NCI-H510A treated with DMSO at 0.1 percent for 48 hours (cell line): ENCODE measurements at regions not wholly inside any gene's neighbourhood (a gene's known extent, or its start where the extent isn't known, plus 50 kb on each side); places are given as distances from the start of the nearest gene placed in this dataset.
"Not testable (repeated sequence)": the region's sequence is repeated elsewhere in the genome, so short reads cannot be mapped to it uniquely, and the experiment has no call there.

Experiments
- DNase-seq: peaks from one replicate; lab custom pipeline; 2025; lab: John Stamatoyannopoulos, UW

DNA sequence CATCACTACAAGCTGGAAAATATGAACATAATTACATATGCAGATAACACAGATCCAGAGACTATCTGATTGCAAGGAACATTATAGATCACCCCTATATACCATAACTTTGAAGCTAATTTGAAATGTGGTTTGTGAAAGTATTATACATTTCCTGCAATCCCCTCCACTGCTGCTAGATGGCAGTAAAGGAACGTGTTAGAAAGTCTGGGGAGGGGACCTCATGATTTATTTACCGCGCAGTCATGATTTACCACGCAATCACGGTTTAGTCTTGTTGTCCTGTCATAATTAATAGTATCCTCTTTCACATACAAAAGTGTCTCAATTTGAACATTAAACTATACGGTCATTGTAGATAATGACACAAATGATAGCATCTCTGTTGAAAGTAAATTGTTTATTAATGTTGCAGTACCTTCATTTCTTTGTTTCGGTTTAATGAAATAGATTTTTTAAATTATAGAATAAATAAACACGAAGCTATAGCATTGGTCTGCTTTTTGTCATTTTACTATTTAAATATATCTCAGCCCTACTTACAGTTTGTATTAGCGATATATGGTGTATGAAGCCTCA, 145.3 kb upstream of the PRSS1 start:
- peak; percentile 3 for DNase-seq

DNA sequence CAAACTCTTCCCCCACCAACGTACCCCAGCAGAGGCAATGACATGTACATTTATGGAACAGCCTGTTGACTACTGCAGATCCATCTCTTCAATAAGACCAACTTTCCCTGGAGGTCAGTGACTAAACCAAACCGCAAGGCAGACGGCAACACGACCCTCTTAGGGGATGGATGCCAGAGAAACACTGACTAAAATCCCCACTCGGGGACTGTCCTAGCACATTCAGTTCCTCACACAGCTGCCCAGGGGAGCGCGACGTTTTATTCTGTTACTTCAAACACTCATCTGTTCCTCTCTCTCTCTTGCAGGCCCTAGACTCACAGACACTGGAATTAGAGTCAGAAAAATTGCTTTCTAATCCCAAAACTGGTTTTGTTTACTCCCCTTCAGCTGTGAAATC, 146.5 kb upstream of the PRSS1 start:
- DNase-seq, result no peak

DNA sequence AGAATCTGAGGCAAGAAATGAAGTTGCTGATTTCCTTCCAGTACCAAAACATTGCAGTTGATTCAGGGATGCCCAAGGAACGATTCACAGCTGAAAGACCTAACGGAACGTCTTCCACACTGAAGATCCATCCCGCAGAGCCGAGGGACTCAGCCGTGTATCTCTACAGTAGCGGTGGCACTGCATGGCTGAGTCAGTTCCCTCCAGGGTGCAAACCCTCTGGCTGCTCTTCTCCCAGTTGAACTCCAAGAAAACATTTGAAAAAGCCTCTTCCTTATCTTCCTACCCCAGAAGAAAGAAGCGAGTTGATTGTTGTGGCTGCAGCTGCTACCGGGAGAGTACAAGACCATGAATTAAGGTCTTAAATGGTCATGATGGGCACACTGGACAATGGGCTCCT, 147.1 kb upstream of the PRSS1 start:
- DNase-seq, result no peak

DNA sequence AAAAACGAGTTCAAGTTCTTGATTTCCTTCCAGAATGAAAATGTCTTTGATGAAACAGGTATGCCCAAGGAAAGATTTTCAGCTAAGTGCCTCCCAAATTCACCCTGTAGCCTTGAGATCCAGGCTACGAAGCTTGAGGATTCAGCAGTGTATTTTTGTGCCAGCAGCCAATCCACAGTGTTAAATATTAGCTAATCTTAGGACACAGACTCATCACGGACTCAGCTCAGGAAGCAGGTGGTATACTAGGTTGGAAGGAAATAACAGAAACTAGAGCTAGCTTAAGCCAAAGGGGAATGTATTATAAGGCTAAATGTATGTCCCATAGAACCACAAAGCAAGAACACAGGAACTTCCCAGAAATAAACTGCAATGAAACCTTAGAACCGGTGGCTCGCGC, 151.0 kb upstream of the PRSS1 start:
- DNase-seq, result no peak

DNA sequence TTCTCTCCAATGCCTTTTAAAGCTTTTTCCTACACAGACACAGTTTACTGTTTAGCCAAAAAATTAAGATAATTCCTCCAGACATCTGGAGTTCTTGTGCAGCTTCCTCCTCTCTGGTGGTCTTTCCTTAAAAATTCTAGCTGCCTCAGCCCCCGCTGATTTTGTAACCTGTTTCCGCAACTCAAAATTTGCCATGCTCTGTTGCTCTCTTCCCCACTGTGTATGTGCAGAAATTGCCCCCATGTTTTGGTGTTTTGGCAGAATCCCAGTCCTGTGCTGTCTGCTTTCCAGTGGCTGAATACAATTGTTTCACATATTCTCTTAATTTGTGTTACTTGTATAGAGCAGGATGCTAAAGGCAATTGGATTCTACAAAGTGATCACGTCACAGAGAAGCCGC, 151.7 kb upstream of the PRSS1 start:
- no peak for DNase-seq

DNA sequence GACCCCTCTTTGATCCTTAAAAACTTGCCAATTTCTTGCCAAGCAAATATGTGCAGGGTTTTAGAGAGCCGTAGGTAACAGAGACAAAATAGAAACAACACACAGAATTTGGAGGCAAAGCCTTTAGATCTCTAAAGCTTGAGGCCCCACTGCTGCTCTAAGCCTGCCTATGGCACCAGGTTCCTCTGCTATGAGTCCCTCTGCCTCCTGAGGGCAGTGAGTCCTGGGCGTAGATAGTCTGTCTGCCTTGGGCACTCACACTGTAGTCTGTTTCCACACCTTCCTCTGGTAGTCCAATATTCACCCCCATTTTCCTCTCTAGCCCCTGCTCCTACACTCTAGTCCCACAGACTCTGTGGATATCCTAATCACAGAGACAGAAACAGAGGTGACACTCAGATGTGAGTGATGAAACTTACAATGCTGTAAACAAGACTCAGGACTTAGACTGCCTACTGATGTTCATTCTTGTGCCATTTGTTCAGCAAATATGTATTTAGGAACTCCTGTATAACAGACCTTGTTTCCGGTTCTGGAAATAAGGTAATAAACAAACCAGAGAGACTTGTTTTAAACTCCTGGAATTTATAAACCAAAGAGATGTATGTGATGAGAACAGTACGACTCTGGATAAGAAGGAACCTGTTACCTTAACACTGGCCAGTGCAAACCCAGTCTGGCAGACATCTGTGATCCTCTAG, 153.3 kb upstream of the PRSS1 start:
- no peak for DNase-seq

DNA sequence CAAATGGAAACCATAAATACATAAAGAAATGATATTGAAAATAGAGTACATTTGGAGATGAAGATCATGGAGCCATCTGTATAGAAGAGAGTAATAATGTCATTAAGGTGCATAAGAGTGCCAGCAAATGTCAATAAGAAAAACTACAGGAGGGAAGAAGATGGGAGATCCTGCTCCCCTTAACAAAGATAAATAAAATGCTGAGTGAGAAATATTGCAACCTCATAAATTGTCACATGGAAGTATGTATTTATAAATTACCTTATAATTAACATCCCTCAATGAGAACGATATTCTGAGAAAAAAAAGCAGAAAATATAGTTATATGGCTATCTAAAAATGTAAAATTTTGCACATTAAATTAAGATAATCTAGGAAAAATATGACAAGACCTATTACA, 155.2 kb upstream of the PRSS1 start:
- no peak for DNase-seq

DNA sequence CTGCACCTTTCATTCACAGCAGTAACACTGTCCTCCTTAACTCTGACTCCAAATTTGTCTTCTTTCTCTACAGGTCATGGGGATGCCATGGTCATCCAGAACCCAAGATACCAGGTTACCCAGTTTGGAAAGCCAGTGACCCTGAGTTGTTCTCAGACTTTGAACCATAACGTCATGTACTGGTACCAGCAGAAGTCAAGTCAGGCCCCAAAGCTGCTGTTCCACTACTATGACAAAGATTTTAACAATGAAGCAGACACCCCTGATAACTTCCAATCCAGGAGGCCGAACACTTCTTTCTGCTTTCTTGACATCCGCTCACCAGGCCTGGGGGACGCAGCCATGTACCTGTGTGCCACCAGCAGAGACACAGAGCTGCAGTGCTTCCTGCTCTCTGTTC, 156.2 kb upstream of the PRSS1 start:
- no peak for DNase-seq

DNA sequence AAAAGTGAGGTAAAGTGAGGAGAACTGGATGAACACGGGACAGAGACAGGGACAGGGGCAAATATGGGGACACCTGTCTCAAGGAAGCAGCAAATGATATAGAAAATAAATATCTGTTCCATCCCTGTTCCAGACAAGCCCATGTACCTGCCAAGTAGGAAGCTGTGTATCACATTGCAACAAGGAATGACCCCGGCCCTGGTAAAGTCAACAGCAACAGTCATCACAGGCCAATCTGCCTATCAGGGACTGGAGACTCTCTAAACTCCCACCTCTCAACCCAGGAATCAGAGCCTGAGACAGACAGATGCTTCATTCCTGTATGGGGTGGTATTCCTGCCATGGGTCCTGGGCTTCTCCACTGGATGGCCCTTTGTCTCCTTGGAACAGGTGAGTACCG, 156.6 kb upstream of the PRSS1 start:
- no peak for DNase-seq

DNA sequence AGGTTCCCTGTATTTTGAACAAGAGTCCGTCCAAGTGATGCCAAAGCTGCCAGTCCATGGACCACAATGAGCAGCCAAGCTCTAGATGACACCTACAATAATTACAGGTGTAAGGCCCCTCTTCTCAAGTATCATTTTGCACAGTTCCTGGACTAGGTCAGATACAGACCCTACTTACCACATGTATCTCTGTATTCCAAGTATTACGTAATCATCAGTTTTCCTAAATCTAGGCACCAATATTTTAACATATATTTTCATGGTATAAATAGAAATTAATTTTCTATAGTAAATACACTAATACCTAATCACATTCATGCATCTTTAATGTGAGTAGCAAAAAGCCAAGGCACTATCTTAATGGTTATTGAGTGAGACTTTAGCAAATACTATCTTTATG, 157.0 kb upstream of the PRSS1 start:
- no peak for DNase-seq

DNA sequence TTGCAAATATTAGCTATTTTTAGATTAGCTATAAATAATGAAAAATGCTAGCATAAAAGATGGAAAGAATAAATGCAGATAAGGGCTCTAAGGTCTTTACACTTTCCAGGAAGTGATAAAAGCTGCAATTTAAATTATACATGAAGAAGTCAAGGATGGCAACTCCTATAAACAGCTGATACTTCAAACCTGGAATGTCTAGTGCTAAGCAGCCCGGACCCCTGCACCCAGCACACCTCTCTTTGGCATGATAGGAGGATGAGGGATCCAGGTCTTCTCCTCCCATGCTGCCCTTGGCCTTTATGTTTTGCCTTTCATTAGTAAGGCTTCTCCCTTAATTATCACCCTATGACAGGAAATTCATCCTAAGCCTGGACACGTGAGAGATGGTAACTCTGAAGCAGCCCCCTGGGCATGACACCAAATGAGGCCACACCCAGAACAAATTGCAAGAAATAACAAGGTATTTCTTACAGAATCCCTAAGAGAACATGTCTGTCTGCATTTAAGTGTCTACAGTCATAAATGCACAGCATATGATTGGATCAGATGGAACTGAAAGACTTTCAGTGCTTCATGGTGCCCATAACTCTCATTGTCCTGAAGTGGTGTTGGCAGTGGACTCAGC, 158.3 kb upstream of the PRSS1 start:
- no peak for DNase-seq

DNA sequence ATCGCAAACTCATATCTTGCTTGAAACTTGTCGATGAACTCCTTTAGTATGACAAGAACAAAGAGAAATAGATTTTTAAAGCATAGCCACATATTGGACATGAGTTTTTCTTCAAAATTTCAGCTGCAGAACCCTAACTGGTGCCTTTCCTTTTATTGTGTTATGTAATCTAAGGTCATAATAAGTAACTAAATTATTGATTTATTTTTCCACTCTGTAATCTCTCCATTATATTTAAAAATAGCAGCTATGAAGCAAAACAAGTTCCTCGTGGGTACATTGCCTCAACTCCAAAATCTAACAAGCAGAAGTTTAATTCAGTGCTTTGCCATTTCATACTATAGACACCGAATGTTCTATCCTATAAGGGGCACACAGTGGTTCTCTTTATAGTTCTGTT, 159.2 kb upstream of the PRSS1 start:
- DNase-seq, result no peak

DNA sequence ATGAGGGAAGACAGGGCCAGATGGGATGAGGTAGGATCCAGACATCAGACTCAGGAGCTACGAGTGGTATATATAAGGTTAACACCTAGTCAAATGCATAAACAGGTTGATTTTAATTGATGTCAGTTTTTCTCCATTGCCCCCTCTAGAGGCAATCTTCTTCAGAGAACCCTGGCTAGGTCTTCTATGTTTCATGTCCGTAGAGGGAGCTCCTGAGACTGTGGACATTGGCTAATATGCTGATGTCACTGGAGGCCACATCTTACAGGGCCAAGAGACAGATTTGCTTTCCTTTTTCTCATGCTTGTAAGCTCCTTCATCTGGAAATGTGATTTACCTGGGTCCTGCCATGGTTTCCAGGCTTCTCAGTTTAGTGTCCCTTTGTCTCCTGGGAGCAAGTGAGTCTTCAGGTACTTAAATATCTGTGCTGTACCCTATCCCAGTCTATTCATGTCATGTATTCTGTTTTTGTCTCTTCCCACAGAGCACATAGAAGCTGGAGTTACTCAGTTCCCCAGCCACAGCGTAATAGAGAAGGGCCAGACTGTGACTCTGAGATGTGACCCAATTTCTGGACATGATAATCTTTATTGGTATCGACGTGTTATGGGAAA, 161.6 kb upstream of the PRSS1 start:
- no peak for DNase-seq

DNA sequence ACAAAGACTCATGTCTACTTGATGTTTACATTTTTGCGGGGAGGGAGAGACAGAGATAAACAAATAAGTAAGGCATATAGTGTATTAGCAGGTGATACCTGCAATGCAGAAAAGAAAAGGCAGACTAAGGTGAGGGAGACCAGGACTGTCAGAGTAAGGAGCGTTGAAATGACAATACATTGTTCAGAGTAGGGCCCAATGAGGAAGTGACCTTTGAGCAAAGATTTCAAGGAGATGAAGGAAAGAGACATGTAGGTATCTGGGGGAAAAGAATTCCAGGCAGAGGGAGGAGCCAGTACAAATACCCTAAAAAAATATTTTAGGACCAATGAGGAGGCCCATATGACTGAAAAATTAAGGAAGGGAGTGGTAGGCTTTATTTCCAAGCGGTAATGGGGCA, 162.7 kb upstream of the PRSS1 start:
- DNase-seq, result no peak

DNA sequence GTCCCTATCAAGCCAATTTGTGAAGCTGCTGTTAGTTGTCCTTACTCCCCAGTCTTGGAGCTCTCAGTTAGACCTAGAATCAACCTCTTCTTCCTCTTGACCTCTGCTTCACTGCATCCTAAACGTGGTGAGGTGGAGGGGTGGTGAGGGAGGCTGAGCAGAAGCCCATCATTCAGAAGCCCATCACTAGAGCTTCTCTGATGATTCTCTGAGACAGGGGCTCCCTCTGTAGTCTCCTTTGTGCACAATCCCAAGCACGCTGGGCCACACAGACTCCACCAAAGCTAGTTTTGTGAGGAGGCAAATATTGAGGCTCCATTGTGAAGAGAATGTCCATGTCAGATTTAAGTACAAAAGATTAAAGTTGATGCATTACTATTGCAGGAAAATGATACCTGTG, 163.8 kb upstream of the PRSS1 start:
- no peak for DNase-seq

DNA sequence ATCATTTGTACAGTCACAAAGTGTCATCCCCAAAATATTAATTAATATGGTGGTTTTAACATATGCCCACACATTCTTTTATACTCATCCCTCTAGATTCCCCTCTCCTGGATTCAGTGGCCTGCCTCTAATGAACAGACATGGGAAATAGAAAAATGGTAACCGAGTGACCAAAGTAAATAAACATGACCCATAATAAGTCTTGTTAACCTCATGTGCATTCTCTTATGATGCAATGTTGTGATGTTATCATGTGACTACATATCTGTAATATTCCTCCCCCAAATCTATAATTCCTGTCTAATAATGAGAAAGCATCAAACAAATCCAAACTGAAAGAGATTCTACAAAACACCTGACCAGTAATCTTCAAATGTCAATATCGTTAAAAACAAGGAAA, 164.5 kb upstream of the PRSS1 start:
- no peak for DNase-seq

DNA sequence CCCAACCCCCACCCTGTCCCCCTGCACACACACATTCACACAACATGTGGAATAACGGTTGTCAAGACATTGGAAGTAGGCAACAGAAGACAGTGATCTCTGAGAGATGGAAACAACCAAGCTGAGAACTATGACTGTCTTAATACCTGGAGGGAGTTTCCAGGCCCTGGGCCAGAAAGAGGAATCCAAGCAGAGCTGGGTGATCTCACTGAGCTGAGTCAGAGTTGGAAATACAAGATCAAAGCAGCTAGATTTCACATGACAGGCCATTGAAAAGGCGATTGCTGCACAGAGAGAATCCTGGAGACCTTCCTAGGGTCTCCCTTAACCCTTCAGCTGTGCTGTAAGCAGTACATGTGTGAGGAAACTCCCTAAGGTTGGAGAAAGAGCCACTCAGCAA, 165.8 kb upstream of the PRSS1 start:
- DNase-seq, result no peak

DNA sequence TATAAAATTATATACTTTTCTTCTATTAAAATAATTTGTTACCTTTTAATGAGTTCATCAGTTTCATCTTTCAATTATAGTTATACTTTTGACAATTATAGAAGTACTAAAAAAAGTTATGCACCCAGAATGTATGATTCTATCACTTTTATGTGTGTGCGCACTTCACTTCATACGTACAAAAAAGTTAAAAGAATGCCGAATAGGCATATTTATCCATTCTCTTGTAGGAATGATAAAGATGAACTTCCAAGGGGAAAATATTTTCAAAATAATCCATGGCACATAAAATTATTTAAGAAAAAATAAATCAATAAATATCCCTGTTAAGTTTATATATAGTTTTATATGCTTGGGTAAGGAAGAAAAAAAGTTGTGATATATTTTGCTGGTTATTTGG, 166.9 kb upstream of the PRSS1 start:
- DNase-seq, result no peak

DNA sequence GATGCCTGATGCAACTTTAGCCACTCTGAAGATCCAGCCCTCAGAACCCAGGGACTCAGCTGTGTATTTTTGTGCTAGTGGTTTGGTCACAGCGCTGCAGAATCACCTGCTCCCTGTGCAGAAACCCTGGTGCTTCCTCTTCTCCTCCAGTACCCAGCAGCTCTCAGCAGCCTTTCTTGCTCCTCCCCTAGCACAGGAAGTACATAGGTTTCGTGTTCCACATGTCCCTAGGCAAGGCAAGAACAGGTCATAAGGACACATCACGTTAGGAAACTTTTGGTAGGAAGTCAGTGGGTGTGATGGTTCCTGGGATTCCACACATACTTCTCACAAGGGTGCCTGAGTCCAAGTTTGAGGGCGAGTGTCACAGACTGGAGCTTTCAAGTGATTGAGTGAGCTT, 167.9 kb upstream of the PRSS1 start:
- no peak for DNase-seq

DNA sequence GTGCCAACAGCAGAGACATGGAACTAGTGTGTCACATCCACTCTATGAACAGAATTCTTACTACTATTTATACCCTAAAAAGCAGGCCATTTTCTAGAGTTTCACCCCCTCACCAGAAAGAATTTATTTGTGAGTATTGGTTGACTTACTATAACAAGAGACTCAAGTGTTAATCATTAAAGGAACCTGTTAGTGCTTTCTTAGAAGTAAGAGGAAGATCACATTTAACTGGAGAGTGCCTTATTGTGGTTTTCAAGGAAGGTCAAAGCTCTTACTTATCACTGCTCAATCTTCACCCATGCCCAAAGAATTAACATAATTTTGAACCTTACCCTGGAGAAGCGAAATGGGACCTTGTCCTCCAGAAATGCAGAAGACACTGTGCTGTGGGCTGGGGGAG, 169.3 kb upstream of the PRSS1 start:
- DNase-seq, result no peak

DNA sequence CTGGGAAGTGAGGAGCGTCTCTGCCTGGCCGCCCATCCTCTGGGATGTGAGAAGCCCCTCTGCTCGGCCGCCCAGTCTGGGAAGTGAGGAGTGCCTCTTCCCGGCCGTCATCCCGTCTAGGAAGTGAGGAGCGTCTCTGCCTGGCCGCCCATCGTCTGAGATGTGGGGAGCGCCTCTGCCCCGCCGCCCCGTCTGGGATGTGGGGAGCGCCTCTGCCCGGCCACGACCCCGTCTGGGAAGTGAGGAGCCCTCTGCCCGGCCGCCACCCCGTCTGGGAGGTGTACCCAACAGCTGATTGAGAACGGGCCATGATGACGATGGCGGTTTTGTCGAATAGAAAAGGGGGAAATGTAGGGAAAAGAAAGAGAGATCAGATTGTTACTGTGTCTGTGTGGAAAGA, 173.9 kb upstream of the PRSS1 start:
- not testable (repeated sequence) for DNase-seq

DNA sequence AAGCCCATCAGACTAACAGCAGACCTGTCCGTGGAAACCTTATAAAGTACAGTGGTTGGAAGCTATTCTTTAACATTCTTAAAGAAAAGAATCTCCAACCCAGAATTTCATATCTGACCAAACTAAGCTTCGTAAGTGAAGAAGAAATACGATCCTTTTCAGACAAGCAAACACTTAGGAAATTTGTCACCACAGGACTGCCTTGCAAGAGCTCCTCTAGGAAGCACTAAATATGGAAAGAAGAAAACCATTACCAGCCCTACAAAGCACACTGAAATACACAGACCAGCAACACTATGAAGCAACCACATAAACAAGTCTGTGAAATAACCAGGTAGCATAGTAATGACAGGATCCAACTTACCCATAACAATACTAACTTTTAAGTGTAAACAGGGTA, 177.7 kb upstream of the PRSS1 start:
- DNase-seq, result no peak

DNA sequence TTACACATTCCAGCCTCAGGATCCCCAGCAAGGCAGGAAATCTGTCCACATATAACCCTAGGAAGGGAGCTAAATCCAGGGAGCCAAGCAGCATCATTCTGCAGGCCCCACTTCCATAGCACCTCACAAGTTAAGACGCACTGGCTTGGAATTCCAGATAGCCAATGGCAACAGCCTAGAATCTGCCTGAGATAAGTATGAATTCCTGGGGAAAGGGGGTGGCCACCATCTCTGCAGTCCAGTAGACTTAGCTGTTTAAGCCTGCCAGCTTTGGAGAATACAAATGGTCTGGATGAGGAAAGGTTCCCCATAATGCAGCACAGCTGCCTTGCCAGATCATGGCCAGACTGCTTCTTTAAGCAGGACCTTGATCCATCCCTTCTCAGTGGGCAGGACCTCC, 179.4 kb upstream of the PRSS1 start:
- DNase-seq, result no peak
